Right cardiac atrium (tissue), 5 donors: ENCODE measurements at regions not wholly inside any gene's neighbourhood (a gene's known extent, or its start where the extent isn't known, plus 50 kb on each side); places are given as distances from the start of the nearest gene placed in this dataset.
"Not testable (repeated sequence)": the region's sequence is repeated elsewhere in the genome, so short reads cannot be mapped to it uniquely, and the experiment has no call there.

Experiments
- ATAC-seq, 2 donors: fragments of 200-7000 bp; cut with Tn5 transposase; one replicate each; pipeline versions ENCODE4 v1.8.0 to v1.9.1; 2020; ENCODE audit warnings: moderate library complexity in 2 of 2, mild to moderate bottlenecking in 1 of 2
- DNase-seq, 3 donors: peaks; one replicate each; pipeline ENCODE4 v3.0.0-alpha.2; 2020
- H3K27ac ChIP-seq: one replicate; pipeline ENCODE4 v1.5.1; 2013; ENCODE audit warnings: mild to moderate bottlenecking, low read length, control low read depth, moderate library complexity
- H3K27me3 ChIP-seq: one replicate; pipeline ENCODE4 v1.6.1; 2013; ENCODE audit not compliant: control insufficient read depth, insufficient read depth
- H3K4me1 ChIP-seq: one replicate; pipeline ENCODE4 v1.6.1; 2013; ENCODE audit warnings: low read length; ENCODE audit not compliant: control insufficient read depth, insufficient read depth
- H3K4me3 ChIP-seq: one replicate; pipeline ENCODE4 v1.5.1; 2013; ENCODE audit warnings: low read length, control low read depth
- H3K9me3 ChIP-seq: one replicate; pipeline ENCODE4 v1.6.1; 2013; ENCODE audit warnings: low read length; ENCODE audit not compliant: control insufficient read depth
- WGBS: extraction: QIAGEN DNeasy Blood & Tissue Kit; methylation state at CpG from one replicate; pipeline ENCODE4 v1.1.7; 2013; 5-methylcytosine and 5-hydroxymethylcytosine counted together
- intact Hi-C, 4 donors: fragments of 100-400 bp; cut with DNase I; formaldehyde crosslinking; loops; one replicate each; pipeline versions ENCODE4 v1.11.0 to v1.14.0; 2022 to 2023
- donor health status: healthy with polysubstance abuse.
- donor health status: DM: no; HTN: yes; CAD: no.
- donor health status: DM: no; HTN: no; CAD: no.
- donor health status: DM: no; HTN: yes; CAD: no; lungs with severe emphysema.
- donor health status: DM: yes; HTN: yes; CAD: no.

DNA sequence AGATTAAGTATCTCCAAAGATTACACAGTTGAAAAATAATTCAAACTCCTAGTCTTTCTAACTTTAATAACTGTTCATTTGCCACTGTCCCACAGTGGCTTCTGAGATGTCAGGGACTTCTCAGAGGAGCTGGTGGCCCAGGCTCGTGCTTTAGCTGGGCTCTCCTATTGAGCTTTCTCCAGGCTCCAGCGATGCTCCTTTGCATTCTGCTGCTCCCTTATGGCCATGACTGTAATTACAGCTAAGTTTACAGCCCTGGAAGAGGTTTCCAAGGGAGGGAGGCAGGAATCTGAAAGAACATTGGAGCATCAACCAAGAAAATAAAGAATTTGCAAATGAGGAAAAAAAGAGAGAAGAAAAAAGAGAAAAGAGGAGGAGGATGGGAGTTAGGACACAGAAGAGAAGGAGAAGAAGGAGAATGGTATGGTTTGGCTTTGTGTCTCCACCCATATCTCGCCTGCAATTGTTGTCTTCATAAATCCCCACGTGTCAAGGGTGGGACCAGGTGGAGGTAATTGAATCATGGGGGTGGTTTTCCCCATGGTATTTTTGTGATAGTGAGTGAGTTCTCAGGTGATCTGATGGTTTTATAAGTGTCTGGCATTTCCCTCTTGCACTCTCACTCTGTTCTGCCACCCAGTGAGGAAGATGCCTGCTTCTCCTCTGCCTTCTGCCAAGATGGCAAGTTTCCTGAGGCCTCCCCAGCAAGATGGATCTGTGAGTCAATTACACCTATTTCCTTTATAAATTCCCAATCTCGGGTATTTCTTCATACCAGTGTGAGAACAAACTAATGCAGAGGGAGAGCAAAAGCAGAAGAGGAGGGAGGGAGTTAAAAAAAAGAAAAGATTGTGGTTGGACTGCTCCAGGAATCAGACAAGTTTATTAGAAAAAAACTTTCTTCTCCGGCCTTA lies 857.0 kb downstream of the KCNA4 start:
- intact Hi-C loops = no loop called here
- H3K27me3 ChIP-seq = no peaks in the 10 kb centered on the region
- no peaks in the 10 kb centered on the region for H3K9me3 ChIP-seq
- no peak overlapping the region for H3K4me3 ChIP-seq
- H3K4me1 ChIP-seq = no peaks in the 10 kb centered on the region
- 46% methylated on average over 6 of the region's 6 CpGs for WGBS
- ATAC-seq (no peak), DNase-seq (peak in 1 of 3 donors; percentile 17)
- no peak overlapping the region for H3K27ac ChIP-seq

DNA sequence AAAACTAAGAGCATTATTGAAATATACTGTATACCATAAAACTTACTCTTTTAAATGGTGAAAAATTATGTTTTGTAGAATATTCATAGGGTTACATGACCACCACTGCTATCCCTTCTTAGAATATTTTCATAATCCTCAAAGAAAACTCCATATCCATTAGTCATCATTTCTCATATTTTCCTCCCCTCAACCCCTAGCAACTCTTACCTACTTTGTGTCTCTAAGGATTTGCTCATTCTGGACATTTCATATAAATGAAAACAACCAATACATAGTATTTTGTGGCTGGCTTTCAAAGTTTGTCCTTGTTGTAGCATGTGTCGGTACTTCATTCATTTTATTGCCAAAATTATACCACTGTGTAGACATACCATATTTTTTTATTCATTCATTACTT lies 863.8 kb downstream of the KCNA4 start:
- DNase-seq (no peak), ATAC-seq (no peak)
- H3K4me1 ChIP-seq = no peaks in the 10 kb centered on the region
- no peaks in the 10 kb centered on the region for H3K27me3 ChIP-seq
- no peak overlapping the region for H3K27ac ChIP-seq
- H3K9me3 ChIP-seq = no peaks in the 10 kb centered on the region
- intact Hi-C loops = no loop called here
- no peak overlapping the region for H3K4me3 ChIP-seq
- 89% methylated on average over 1 of the region's 1 CpG for WGBS

DNA sequence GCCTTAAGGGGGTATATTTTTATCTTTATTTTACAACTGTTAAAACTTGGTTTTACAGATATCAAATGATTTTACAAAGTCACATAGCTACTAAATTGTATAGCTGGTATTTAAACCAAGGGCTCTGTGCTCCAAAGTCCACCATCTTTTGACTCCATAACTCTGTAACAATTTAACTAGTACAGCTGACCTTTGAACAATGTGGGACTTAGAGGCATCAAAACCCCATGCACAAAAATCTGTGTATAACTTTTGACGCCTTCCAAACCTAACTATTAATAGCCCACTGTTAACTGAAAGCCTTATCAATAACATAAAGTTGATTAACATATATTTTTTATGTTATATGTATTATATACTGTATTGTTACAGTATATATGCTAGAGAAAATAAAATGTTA lies 874.3 kb downstream of the KCNA4 start:
- H3K4me3 ChIP-seq, H3K27me3 ChIP-seq, H3K9me3 ChIP-seq, H3K4me1 ChIP-seq, H3K27ac ChIP-seq, ATAC-seq, intact Hi-C loops, DNase-seq: not testable (repeated sequence)
- WGBS = 76% methylated on average over 1 of the region's 1 CpG

DNA sequence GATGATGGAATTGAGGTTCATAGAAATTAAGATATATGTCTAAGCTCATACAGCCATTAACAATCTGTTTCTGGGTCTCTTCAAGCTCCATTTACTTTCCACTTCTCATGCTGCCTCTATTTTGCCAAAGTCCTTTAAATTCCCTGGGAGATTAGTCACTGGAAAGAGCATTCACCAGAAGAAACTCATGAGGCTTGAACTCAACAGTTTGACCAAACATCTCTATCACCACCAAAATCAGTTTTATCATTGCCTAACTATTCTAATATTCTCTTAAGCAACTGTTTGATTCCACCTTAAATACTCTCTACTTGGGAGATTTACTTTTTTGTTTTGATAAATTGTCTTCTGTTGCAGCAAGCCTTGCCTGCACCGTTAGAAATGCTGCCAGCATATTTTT lies 881.3 kb downstream of the KCNA4 start:
- intact Hi-C loops = no loop called here
- ATAC-seq (no peak), DNase-seq (no peak)
- 47% methylated on average over 1 of the region's 1 CpG for WGBS
- no peaks in the 10 kb centered on the region for H3K4me1 ChIP-seq
- H3K27ac ChIP-seq = no peak overlapping the region
- H3K27me3 ChIP-seq = no peaks in the 10 kb centered on the region
- no peaks in the 10 kb centered on the region for H3K9me3 ChIP-seq
- H3K4me3 ChIP-seq = no peak overlapping the region

DNA sequence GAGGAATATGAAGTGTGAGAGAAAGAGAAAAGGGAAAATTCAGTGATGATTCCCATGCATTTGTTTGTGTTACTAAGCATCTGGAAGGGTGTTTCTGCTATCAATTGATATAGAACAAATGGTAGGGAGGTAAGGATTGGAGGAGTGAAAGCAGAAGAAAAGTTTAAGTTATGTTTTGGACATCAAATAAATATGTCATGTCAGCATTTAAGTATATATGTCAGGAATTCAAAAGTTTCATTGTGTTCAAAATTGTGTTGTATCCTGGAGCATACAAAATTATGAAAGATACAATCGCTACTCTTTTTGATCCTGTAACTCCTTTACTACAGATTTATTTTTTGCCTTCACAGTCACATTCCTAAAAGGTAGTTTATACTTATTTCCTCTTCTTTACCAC lies 885.8 kb downstream of the KCNA4 start:
- Histone ChIP-seq H3K4me3 (no peak overlapping the region), H3K4me1 (no peaks in the 10 kb centered on the region), H3K27ac (no peak overlapping the region), H3K9me3 (no peaks in the 10 kb centered on the region), H3K27me3 (no peaks in the 10 kb centered on the region)
- DNase-seq (no peak), ATAC-seq (no peak)
- WGBS = 86% methylated on average over 1 of the region's 1 CpG
- intact Hi-C loops = no loop called here

DNA sequence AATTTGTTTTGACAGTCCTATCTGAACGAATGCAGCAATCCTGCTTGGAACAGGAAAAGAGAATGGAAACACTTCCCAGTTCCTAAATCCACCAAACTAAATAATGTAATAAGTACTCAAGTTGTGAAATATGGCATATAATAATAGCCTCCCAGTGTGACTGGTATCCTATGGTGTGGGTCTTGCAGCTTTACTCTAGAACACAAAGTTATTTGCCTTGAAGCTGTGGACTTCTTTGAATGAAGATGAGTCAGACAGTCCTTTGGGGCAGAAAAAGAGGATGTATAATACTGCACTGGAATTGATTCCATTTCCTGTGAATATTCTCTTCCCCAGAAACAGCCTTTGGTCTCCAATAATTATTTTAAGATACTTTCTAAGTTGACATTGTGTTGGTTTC lies 887.0 kb downstream of the KCNA4 start:
- ATAC-seq = no peak
- no peaks in the 10 kb centered on the region for H3K27me3 ChIP-seq
- no peaks in the 10 kb centered on the region for H3K9me3 ChIP-seq
- intact Hi-C loops = no loop called here
- no peak for DNase-seq
- no peak overlapping the region for H3K27ac ChIP-seq
- 32% methylated on average over 1 of the region's 1 CpG for WGBS
- no peaks in the 10 kb centered on the region for H3K4me1 ChIP-seq
- H3K4me3 ChIP-seq = no peak overlapping the region

DNA sequence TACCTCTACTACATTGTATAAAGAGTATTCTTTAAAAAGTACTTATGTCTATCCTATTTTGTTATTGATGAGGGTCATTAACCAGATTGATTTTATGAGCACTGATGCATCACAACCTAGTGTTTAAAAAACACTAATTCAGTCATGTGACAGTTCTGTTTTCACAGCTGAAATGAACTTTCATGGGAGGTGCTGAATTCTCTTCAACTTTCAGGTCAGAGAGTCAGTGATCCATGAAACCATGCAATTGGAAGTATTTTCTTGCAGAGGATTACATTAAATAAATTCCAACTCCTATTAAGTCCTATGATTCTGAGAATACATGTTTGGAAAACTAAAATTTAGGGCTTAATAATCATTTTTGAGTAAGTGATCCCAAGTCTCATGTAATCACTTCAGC lies 889.4 kb downstream of the KCNA4 start:
- H3K9me3 ChIP-seq = no peaks in the 10 kb centered on the region
- ATAC-seq (no peak), DNase-seq (no peak)
- H3K4me1 ChIP-seq = no peaks in the 10 kb centered on the region
- H3K4me3 ChIP-seq = no peak overlapping the region
- H3K27ac ChIP-seq = no peak overlapping the region
- H3K27me3 ChIP-seq = no peaks in the 10 kb centered on the region
- intact Hi-C loops = no loop called here

DNA sequence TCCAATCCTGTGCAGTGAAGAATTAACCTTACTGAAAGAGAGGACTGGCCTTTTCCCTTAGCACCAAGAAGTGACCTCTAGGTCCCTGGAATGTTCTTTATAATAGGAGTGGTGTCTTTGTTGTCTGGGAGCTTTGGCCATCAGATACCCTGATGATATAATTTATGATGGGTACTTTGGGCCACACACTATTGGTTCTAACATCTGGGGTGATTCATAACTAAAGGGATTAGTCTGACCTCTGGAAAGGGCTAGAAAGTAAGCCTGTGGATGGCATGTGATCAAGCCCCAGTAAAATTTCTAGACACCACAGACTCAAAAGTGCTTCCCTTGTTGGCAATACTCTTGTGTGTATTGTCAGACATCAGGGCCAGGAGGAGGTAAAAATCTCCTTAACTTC lies 891.2 kb downstream of the KCNA4 start:
- H3K27me3 ChIP-seq = no peaks in the 10 kb centered on the region
- ATAC-seq = no peak
- H3K4me1 ChIP-seq = no peaks in the 10 kb centered on the region
- DNase-seq = no peak
- H3K9me3 ChIP-seq = no peaks in the 10 kb centered on the region
- intact Hi-C loops = no loop called here
- H3K27ac ChIP-seq = no peak overlapping the region
- no peak overlapping the region for H3K4me3 ChIP-seq

DNA sequence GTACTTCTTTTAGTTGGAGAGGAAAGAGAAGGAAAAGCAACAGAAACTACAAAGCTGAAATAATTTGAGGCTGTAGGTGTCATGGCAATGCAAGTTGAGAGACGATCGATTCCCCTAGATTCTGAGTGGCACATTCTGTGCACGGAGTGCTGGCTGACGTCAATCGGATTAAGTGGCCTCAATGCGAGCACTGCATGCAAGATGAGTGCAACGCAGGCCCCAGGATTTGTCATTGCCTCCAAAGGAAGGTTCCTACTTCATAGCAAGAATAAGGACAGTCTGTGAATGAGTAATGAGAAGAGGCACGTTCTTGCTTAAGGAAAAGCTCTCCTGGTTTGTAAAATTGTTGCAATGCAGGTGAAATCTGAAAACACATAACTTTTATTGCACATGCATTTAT lies 892.4 kb downstream of the KCNA4 start:
- ATAC-seq = no peak
- WGBS = 82% methylated on average over 8 of the region's 8 CpGs
- no peak overlapping the region for H3K4me3 ChIP-seq

DNA sequence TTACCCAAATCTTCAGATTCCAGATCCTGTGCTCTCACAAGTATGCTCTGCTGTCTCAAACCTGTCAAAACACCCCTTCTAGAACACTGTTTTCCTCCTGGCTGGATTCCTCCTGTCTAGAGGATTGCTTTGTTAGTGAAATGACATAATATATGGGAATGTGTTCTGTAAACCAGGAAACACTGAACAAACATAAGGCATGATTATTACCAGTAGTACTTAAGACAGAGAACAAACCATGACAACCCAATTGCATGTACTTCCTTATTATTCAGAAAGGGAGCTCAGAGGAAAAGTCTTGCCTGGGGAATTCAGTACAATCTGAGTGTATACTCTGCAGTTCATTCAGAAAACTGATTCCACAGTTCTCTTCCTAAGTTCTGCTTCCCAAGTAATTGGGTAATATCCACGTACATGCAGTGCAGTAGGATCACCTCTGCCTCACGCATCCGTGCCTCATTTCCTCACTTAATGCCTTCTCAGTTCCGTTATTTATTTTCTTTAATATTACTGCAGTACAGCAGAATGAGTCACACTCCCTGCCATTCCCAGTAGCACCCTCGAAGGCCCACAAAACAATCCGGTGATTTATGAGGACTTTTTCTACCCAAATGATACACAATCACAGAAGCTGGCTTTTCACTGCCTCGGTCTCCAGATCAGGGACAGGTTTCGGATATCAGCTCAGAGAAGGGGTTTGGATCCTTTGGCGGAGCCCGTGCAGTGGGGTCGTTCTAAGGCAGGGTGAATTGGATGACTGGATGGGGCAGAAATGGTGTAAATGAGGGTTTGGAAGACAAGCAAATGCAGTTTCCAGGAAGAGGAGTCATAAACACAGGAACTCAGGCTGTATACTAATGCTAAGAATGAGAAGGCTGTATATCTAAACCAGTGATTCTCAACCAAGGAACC lies 896.9 kb downstream of the KCNA4 start:
- WGBS = 59% methylated on average over 11 of the region's 11 CpGs
- no peak overlapping the region for H3K27ac ChIP-seq
- no peak overlapping the region for H3K4me3 ChIP-seq
- ATAC-seq = no peak
- no peaks in the 10 kb centered on the region for H3K4me1 ChIP-seq
- intact Hi-C loops = no loop called here
- H3K9me3 ChIP-seq = no peaks in the 10 kb centered on the region
- H3K27me3 ChIP-seq = no peaks in the 10 kb centered on the region
- no peak for DNase-seq

More for the DNA sequence above, 892.4 kb downstream of the KCNA4 start:
- DNase-seq = no peak
- Histone ChIP-seq H3K27me3 (no peaks in the 10 kb centered on the region), H3K9me3 (no peaks in the 10 kb centered on the region), H3K4me1 (no peaks in the 10 kb centered on the region), H3K27ac (no peak overlapping the region)
- intact Hi-C loops = no loop called here

DNA sequence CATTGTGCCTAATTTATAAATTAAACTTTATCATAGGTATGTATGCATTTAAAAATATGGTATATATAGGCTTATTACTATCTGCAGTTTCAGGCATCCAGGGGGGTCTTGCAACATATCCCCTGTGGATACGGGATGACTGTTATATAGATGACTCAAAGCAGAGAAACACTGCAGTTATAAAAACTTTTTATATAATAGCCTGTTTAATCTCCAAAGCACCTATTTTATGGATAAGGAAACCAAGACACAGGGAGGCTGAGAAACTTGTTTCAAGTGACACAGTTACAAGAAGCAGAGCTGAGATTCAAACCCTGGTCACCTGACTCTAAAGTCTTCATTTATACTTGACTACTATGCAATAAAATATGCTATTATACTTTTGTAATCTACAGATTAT lies 897.7 kb downstream of the KCNA4 start:
- H3K4me3 ChIP-seq = no peak overlapping the region
- ATAC-seq (no peak), DNase-seq (no peak)
- no peaks in the 10 kb centered on the region for H3K4me1 ChIP-seq
- no peaks in the 10 kb centered on the region for H3K27me3 ChIP-seq
- 82% methylated on average over 1 of the region's 1 CpG for WGBS
- H3K27ac ChIP-seq = no peak overlapping the region
- no peaks in the 10 kb centered on the region for H3K9me3 ChIP-seq
- intact Hi-C loops = no loop called here
